GM23338 (cell line): ENCODE measurements at regions not wholly inside any gene's neighbourhood (a gene's known extent, or its start where the extent isn't known, plus 50 kb on each side); places are given as distances from the start of the nearest gene placed in this dataset.

Source experiments
- ATAC-seq: fragments of 200-7000 bp; cut with Tn5 transposase; 3 replicates; pipeline ENCODE4 v1.9.1; 2020
- DNase-seq: peaks from one replicate; pipeline ENCODE4 v3.0.0-alpha.2; 2015; ENCODE audit warnings: low spot score
- H2AFZ ChIP-seq: fragments of 200-600 bp; sonication (generic); 2 replicates; pipeline ENCODE4 v1.8.0; 2016; ENCODE audit warnings: antibody characterized with exemption, mild to moderate bottlenecking, moderate library complexity
- H3F3A ChIP-seq: fragments of 200-600 bp; sonication (generic); replicated peaks from 2 replicates; pipeline ENCODE4 v1.8.0; 2017; ENCODE audit warnings: antibody characterized with exemption, mixed run types, low read depth
- H3K27ac ChIP-seq: fragments of 200-600 bp; sonication (generic); 2 replicates; pipeline ENCODE4 v1.6.1; 2016; ENCODE audit warnings: low read depth
- H3K27me3 ChIP-seq: fragments of 200-600 bp; sonication (generic); 2 replicates; pipeline ENCODE4 v1.8.0; 2016; ENCODE audit warnings: mild to moderate bottlenecking, mixed run types, moderate library complexity; ENCODE audit not compliant: insufficient read depth
- H3K36me3 ChIP-seq: fragments of 200-600 bp; sonication (generic); 2 replicates; pipeline ENCODE4 v1.8.0; 2016; ENCODE audit warnings: mild to moderate bottlenecking; ENCODE audit not compliant: insufficient read depth
- H3K4me1 ChIP-seq: fragments of 200-600 bp; sonication (generic); 2 replicates; pipeline ENCODE4 v1.8.0; 2016; ENCODE audit warnings: mild to moderate bottlenecking, moderate library complexity; ENCODE audit not compliant: insufficient read depth
- H3K4me2 ChIP-seq: fragments of 200-600 bp; sonication (generic); 2 replicates; pipeline ENCODE4 v1.7.1; 2017; ENCODE audit warnings: mixed run types
- H3K4me3 ChIP-seq: fragments of 200-600 bp; sonication (generic); 2 replicates; pipeline ENCODE4 v1.6.1; 2016; ENCODE audit warnings: mixed run types
- H3K79me2 ChIP-seq: fragments of 200-600 bp; sonication (generic); replicated peaks from 2 replicates; pipeline ENCODE4 v1.8.0; 2017; ENCODE audit warnings: mild to moderate bottlenecking; ENCODE audit not compliant: insufficient read depth
- H3K9me2 ChIP-seq: fragments of 200-600 bp; sonication (generic); 2 replicates; pipeline ENCODE4 v1.8.0; 2017; ENCODE audit not compliant: insufficient read depth
- H4K20me1 ChIP-seq: fragments of 200-600 bp; sonication (generic); replicated peaks from 2 replicates; pipeline ENCODE4 v1.8.0; 2017; ENCODE audit warnings: mild to moderate bottlenecking; ENCODE audit not compliant: insufficient read depth
- H3K27ac Mint-ChIP-seq: 2 replicates; pipeline ENCODE4 v1.8.0; 2020; ENCODE audit warnings: inconsistent platforms, mild to moderate bottlenecking, moderate library complexity, mixed read lengths
- H3K27me3 Mint-ChIP-seq: 3 replicates; pipeline ENCODE4 v1.8.0; 2022; ENCODE audit warnings: low read depth, mild to moderate bottlenecking, moderate library complexity, mixed read lengths, inconsistent platforms; ENCODE audit not compliant: insufficient read depth, poor library complexity
- H3K36me3 Mint-ChIP-seq: 3 replicates; pipeline ENCODE4 v1.8.0; 2021; ENCODE audit warnings: low read depth, mild to moderate bottlenecking, inconsistent platforms, moderate library complexity, mixed read lengths
- H3K4me1 Mint-ChIP-seq: 3 replicates; pipeline ENCODE4 v1.8.0; 2020; ENCODE audit warnings: mild to moderate bottlenecking, inconsistent platforms, mixed read lengths
- H3K4me3 Mint-ChIP-seq: 3 replicates; pipeline ENCODE4 v1.8.0; 2021; ENCODE audit warnings: moderate library complexity, mild to moderate bottlenecking, inconsistent platforms, mixed read lengths
- H3K9me3 Mint-ChIP-seq: 3 replicates; pipeline ENCODE4 v1.8.0; 2020; ENCODE audit warnings: moderate library complexity, mild to moderate bottlenecking, inconsistent platforms, mixed read lengths
- CREB1 ChIP-seq: fragments of 250-450 bp; sonication (Bioruptor Pico); IDR thresholded peaks from 2 replicates; pipeline ENCODE4 v1.5.0; 2020; ENCODE audit warnings: low read depth, mild to moderate bottlenecking, moderate library complexity
- CTCF ChIP-seq, 2 experiments: fragments of 200-600 bp in 1 of 2; sonication (generic) in 1 of 2; conservative IDR thresholded peaks; 2 replicates each; pipeline versions ENCODE4 v1.5.1 to v1.6.1; 2016 to 2017; ENCODE audit warnings: antibody characterized with exemption in 2 of 2, low read depth in 2 of 2, mild to moderate bottlenecking in 2 of 2, moderate library complexity in 1 of 2
- STAT1 ChIP-seq: IDR thresholded peaks from one replicate; pipeline ENCODE4 v1.6.1; 2016; ENCODE audit warnings: antibody characterized with exemption; ENCODE audit not compliant: unreplicated experiment
- ZNF462 ChIP-seq: fragments of 250-450 bp; sonication (Bioruptor Pico); IDR thresholded peaks from 2 replicates; pipeline ENCODE4 v1.5.0; 2020; ENCODE audit warnings: mild to moderate bottlenecking, moderate library complexity
- TF ChIP-seq, protein P1 (sequence below): IDR thresholded peaks from 2 replicates; pipeline ENCODE4 v1.6.1; 2016; ENCODE audit warnings: antibody characterized with exemption

DNA sequence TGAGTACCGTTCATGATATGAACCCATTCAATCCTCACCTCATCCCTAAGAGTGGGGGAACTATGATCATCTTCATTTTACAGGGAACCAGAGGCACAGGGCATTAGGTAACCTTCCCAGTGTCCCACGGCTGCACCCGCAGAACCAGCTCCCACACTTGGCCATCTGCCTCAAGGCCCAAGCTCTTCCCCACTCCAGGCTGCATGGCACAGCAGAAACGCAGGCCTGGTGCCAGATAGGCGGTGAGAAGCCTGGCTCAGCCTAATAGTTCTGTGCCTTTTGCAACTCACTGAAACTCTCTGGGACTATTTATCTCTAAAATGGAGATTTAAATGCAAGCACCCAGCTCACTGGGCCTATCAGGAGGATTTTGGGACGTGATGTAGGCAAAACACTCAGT is 90.8 kb upstream of the ZNF618 start:
- 0 out of 2 replicates have a peak overlapping the region, but pooled peaks have one; percentile 47 for H2AFZ ChIP-seq
- no peaks in the 10 kb centered on the region for H3K36me3 ChIP-seq
- ATAC-seq = no peak
- no peak overlapping the region for H3K4me3 ChIP-seq
- TF ChIP-seq STAT1 (no peak), CREB1 (no peak), ZNF462 (CRISPR knock-in tag) (no peak), CTCF (conservative IDR thresholded peaks at IDR 0.05; ENCODE audit: low read depth in 2 of 2) (no peak)
- TF ChIP-seq, protein P1, sequence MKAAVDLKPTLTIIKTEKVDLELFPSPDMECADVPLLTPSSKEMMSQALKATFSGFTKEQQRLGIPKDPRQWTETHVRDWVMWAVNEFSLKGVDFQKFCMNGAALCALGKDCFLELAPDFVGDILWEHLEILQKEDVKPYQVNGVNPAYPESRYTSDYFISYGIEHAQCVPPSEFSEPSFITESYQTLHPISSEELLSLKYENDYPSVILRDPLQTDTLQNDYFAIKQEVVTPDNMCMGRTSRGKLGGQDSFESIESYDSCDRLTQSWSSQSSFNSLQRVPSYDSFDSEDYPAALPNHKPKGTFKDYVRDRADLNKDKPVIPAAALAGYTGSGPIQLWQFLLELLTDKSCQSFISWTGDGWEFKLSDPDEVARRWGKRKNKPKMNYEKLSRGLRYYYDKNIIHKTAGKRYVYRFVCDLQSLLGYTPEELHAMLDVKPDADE = no peak
- no peak overlapping the region for H3K27ac ChIP-seq
- H3K36me3 Mint-ChIP-seq = no peaks in the 10 kb centered on the region
- H3K79me2 ChIP-seq = no peaks in the 10 kb centered on the region
- no peaks in the 10 kb centered on the region for H4K20me1 ChIP-seq
- peaks cover 7% of the 10 kb centered on the region for H3K27me3 Mint-ChIP-seq
- H3K27me3 ChIP-seq = 0 out of 2 replicates have a peak, but pooled peaks cover 7% of the 10 kb centered on the region
- H3K4me1 Mint-ChIP-seq = peaks cover 21% of the 10 kb centered on the region
- no peak overlapping the region for H3K4me3 Mint-ChIP-seq
- no peak overlapping the region for H3K27ac Mint-ChIP-seq
- DNase-seq = no peak
- peaks cover 12% of the 10 kb centered on the region for H3K4me1 ChIP-seq
- no peaks in the 10 kb centered on the region for H3K9me2 ChIP-seq
- H3K4me2 ChIP-seq = no peak overlapping the region
- H3F3A ChIP-seq = no peaks in the 10 kb centered on the region
- no peaks in the 10 kb centered on the region for H3K9me3 Mint-ChIP-seq
